Cerebellar nuclear complex (tissue), 1 donor: ENCODE measurements at regions not wholly inside any gene's neighbourhood (a gene's known extent, or its start where the extent isn't known, plus 50 kb on each side); places are given as distances from the start of the nearest gene placed in this dataset.
"Not testable (repeated sequence)": the region's sequence is repeated elsewhere in the genome, so short reads cannot be mapped to it uniquely, and the experiment has no call there.

Experiments
- DNase-seq, 2 experiments: peaks; one replicate each; lab custom pipeline; 2025; lab: John Stamatoyannopoulos, UW

- DNase-seq = no peak
These were observed 108.3 kb downstream of the MTERF1 start for GRCh38 chr7:91771921-91772815.

GRCh38 chr7:91776171-91776570 lies 104.3 kb downstream of the MTERF1 start:
- no peak for DNase-seq

GRCh38 chr7:91777522-91777921 lies 103.0 kb downstream of the MTERF1 start:
- DNase-seq = no peak

- no peak for DNase-seq
These were observed 102.1 kb downstream of the MTERF1 start for GRCh38 chr7:91778416-91778815.

- DNase-seq = no peak
These were observed 100.0 kb downstream of the MTERF1 start for GRCh38 chr7:91780521-91780920.

GRCh38 chr7:91784469-91784868 lies 96.0 kb downstream of the MTERF1 start:
- no peak for DNase-seq

- DNase-seq = no peak
These were observed 92.6 kb downstream of the MTERF1 start for GRCh38 chr7:91787931-91788330.

- DNase-seq = no peak
These were observed 91.4 kb downstream of the MTERF1 start for GRCh38 chr7:91789086-91789485.

GRCh38 chr7:91789558-91789957 lies 90.9 kb downstream of the MTERF1 start:
- no peak for DNase-seq

GRCh38 chr7:91790646-91791045 lies 89.9 kb downstream of the MTERF1 start:
- not testable (repeated sequence) for DNase-seq

- no peak for DNase-seq
These were observed 84.4 kb downstream of the MTERF1 start for GRCh38 chr7:91796122-91796521.

- DNase-seq = no peak
These were observed 82.1 kb downstream of the MTERF1 start for GRCh38 chr7:91798425-91798824.

- no peak for DNase-seq
These were observed 80.1 kb downstream of the MTERF1 start for GRCh38 chr7:91800389-91800788.

GRCh38 chr7:91801331-91801983 lies 79.0 kb downstream of the MTERF1 start:
- DNase-seq = no peak

GRCh38 chr7:91811236-91811635 lies 69.3 kb downstream of the MTERF1 start:
- no peak for DNase-seq

GRCh38 chr7:91811641-91812040 lies 68.9 kb downstream of the MTERF1 start:
- DNase-seq = no peak

GRCh38 chr7:91812388-91812787 lies 68.1 kb downstream of the MTERF1 start:
- no peak for DNase-seq

- DNase-seq = no peak
These were observed 66.3 kb downstream of the MTERF1 start for GRCh38 chr7:91814189-91814588.
